ENCODE measurements at regions not wholly inside any gene's neighbourhood (a gene's known extent, or its start where the extent isn't known, plus 50 kb on each side); places are given as distances from the start of the nearest gene placed in this dataset.
"Not testable (repeated sequence)": the region's sequence is repeated elsewhere in the genome, so short reads cannot be mapped to it uniquely, and the experiment has no call there.

DNA sequence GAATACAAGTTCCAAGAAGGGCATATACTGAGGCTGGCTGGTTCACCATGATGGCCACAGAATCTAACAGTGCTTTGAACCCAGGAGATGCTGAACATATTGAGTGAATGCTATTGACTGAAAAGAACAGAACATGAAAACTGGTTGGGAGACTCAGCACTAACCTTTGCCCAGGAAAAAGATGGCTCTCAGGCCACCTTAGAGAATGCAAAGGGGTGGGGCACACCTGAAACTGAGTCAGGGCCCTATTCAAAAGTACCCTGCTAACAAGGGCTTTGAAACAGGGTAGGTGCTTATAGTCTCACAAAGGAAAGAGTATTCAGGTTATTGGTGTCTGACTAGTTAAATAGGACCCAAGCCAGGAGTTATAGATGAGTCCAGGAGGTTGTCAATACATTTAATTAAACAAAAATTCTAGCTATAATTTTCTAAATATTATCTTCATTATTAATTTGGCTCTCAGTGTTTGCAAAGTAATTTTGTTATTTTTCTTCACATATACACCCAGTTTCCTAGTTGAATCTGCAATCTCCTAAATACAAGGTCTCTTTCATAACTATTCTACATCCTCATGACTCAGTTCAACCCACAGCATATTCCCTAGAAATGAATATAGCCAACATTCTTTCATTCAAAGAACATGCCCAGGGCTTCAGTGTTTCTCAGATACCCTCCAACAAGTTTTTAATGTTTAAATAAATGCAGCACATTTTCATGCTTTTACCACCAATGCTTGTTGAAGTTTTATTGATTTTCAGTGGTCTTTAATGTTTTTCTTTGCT is 144.2 kb upstream of the RAPGEF2 start:
- no peaks in the 10 kb centered on the region for H3K27me3 ChIP-seq (ENCODE audit: low read depth, low read length)
- no peak overlapping the region for H3K4me3 ChIP-seq (ENCODE audit: low read depth in 1 of 2, low read length in 2 of 2)
- no peaks in the 10 kb centered on the region for H3K4me1 ChIP-seq (ENCODE audit: control insufficient read depth in 1 of 2, insufficient read depth in 2 of 2, low read length in 2 of 2)
- H3K36me3 ChIP-seq (ENCODE audit: control insufficient read depth in 1 of 2, insufficient read depth in 2 of 2, low read length in 2 of 2): no peaks in the 10 kb centered on the region
- no peak overlapping the region for H3K27ac ChIP-seq (ENCODE audit: low read length)
- no peaks in the 10 kb centered on the region for H3K9me3 ChIP-seq (ENCODE audit: control insufficient read depth in 1 of 2, low read length in 2 of 2)

- Histone ChIP-seq H3K36me3 (ENCODE audit: control insufficient read depth in 1 of 2, insufficient read depth in 2 of 2, low read length in 2 of 2) (no peaks in the 10 kb centered on the region), H3K9me3 (ENCODE audit: control insufficient read depth in 1 of 2, low read length in 2 of 2) (no peaks in the 10 kb centered on the region), H3K27me3 (ENCODE audit: low read depth, low read length) (no peaks in the 10 kb centered on the region), H3K4me1 (ENCODE audit: control insufficient read depth in 1 of 2, insufficient read depth in 2 of 2, low read length in 2 of 2) (no peaks in the 10 kb centered on the region), H3K27ac (ENCODE audit: low read length) (no peak overlapping the region), H3K4me3 (ENCODE audit: low read depth in 1 of 2, low read length in 2 of 2) (no peak overlapping the region)
Measured at GRCh38 chr4:158962393-158962792, 140.5 kb upstream of the RAPGEF2 start.

DNA sequence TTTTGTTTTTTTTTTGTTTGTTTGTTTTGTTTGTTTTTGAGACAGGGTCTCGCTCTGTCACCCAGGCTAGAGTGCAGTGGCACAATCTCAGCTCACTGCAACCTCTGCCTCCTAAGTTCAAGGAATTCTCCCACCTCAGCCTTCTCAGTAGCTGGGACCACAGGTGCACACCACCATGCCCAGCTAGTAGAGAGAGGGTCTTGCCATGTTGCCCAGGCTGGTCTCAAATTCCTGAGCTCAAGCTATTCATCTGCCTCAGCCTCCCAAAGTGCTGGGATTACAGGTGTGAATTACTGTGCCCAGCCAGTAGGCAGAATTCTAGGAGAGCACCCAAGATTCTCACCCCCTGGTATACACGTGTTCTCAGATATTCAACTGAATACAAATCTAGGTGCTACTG is 139.6 kb upstream of the RAPGEF2 start:
- H3K27me3 ChIP-seq (ENCODE audit: low read depth, low read length); H3K4me3 ChIP-seq (ENCODE audit: low read depth in 1 of 2, low read length in 2 of 2); H3K9me3 ChIP-seq (ENCODE audit: control insufficient read depth in 1 of 2, low read length in 2 of 2); H3K36me3 ChIP-seq (ENCODE audit: control insufficient read depth in 1 of 2, insufficient read depth in 2 of 2, low read length in 2 of 2); H3K27ac ChIP-seq (ENCODE audit: low read length); H3K4me1 ChIP-seq (ENCODE audit: control insufficient read depth in 1 of 2, insufficient read depth in 2 of 2, low read length in 2 of 2): not testable (repeated sequence)

- no peaks in the 10 kb centered on the region for H3K4me1 ChIP-seq (ENCODE audit: control insufficient read depth in 1 of 2, insufficient read depth in 2 of 2, low read length in 2 of 2)
- H3K27ac ChIP-seq (ENCODE audit: low read length): no peak overlapping the region
- H3K27me3 ChIP-seq (ENCODE audit: low read depth, low read length): no peaks in the 10 kb centered on the region
- no peak overlapping the region for H3K4me3 ChIP-seq (ENCODE audit: low read depth in 1 of 2, low read length in 2 of 2)
- H3K36me3 ChIP-seq (ENCODE audit: control insufficient read depth in 1 of 2, insufficient read depth in 2 of 2, low read length in 2 of 2): no peaks in the 10 kb centered on the region
- no peaks in the 10 kb centered on the region for H3K9me3 ChIP-seq (ENCODE audit: control insufficient read depth in 1 of 2, low read length in 2 of 2)
Measured at GRCh38 chr4:158964114-158964727, 138.7 kb upstream of the RAPGEF2 start.

- H3K27me3 ChIP-seq (ENCODE audit: low read depth, low read length): no peaks in the 10 kb centered on the region
- no peaks in the 10 kb centered on the region for H3K4me1 ChIP-seq (ENCODE audit: control insufficient read depth in 1 of 2, insufficient read depth in 2 of 2, low read length in 2 of 2)
Measured at GRCh38 chr4:158964728-158965124, 138.2 kb upstream of the RAPGEF2 start.

DNA sequence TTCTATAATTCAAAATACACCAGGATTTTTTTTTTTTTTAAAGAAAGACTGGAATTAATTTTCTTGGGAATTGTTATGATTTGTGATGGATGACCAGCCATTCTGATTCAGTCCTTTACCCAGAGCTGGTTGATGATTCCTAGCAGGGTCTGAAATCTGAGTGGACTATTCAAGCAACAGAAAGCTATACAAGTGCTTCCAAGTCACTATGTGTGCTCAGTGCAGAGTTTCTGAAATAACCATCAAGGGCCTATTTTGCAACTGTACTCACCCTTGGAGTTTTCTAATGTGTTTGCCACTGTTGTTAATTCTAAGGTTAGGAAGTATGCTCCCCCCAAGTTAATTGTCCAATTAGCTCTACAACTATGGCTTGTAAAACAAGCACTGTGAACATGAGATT is 137.7 kb upstream of the RAPGEF2 start:
- no peak overlapping the region for H3K4me3 ChIP-seq (ENCODE audit: low read depth in 1 of 2, low read length in 2 of 2)
- no peak overlapping the region for H3K27ac ChIP-seq (ENCODE audit: low read length)
- no peaks in the 10 kb centered on the region for H3K9me3 ChIP-seq (ENCODE audit: control insufficient read depth in 1 of 2, low read length in 2 of 2)
- no peaks in the 10 kb centered on the region for H3K36me3 ChIP-seq (ENCODE audit: control insufficient read depth in 1 of 2, insufficient read depth in 2 of 2, low read length in 2 of 2)
- H3K27me3 ChIP-seq (ENCODE audit: low read depth, low read length): no peaks in the 10 kb centered on the region
- H3K4me1 ChIP-seq (ENCODE audit: control insufficient read depth in 1 of 2, insufficient read depth in 2 of 2, low read length in 2 of 2): no peaks in the 10 kb centered on the region

More at GRCh38 chr4:158964728-158965124, 138.2 kb upstream of the RAPGEF2 start:
- H3K9me3 ChIP-seq (ENCODE audit: control insufficient read depth in 1 of 2, low read length in 2 of 2): no peaks in the 10 kb centered on the region
- no peak overlapping the region for H3K4me3 ChIP-seq (ENCODE audit: low read depth in 1 of 2, low read length in 2 of 2)
- no peaks in the 10 kb centered on the region for H3K36me3 ChIP-seq (ENCODE audit: control insufficient read depth in 1 of 2, insufficient read depth in 2 of 2, low read length in 2 of 2)
- no peak overlapping the region for H3K27ac ChIP-seq (ENCODE audit: low read length)

GRCh38 chr4:158966091-158966490 is 136.8 kb upstream of the RAPGEF2 start:
- no peaks in the 10 kb centered on the region for H3K4me1 ChIP-seq (ENCODE audit: control insufficient read depth in 1 of 2, insufficient read depth in 2 of 2, low read length in 2 of 2)
- no peak overlapping the region for H3K4me3 ChIP-seq (ENCODE audit: low read depth in 1 of 2, low read length in 2 of 2)
- no peaks in the 10 kb centered on the region for H3K9me3 ChIP-seq (ENCODE audit: control insufficient read depth in 1 of 2, low read length in 2 of 2)
- no peak overlapping the region for H3K27ac ChIP-seq (ENCODE audit: low read length)
- H3K36me3 ChIP-seq (ENCODE audit: control insufficient read depth in 1 of 2, insufficient read depth in 2 of 2, low read length in 2 of 2): no peaks in the 10 kb centered on the region
- H3K27me3 ChIP-seq (ENCODE audit: low read depth, low read length): no peaks in the 10 kb centered on the region

- no peak overlapping the region for H3K4me3 ChIP-seq (ENCODE audit: low read depth in 1 of 2, low read length in 2 of 2)
- H3K27ac ChIP-seq (ENCODE audit: low read length): no peak overlapping the region
- no peaks in the 10 kb centered on the region for H3K9me3 ChIP-seq (ENCODE audit: control insufficient read depth in 1 of 2, low read length in 2 of 2)
- H3K36me3 ChIP-seq (ENCODE audit: control insufficient read depth in 1 of 2, insufficient read depth in 2 of 2, low read length in 2 of 2): no peaks in the 10 kb centered on the region
- H3K4me1 ChIP-seq (ENCODE audit: control insufficient read depth in 1 of 2, insufficient read depth in 2 of 2, low read length in 2 of 2): no peaks in the 10 kb centered on the region
- no peaks in the 10 kb centered on the region for H3K27me3 ChIP-seq (ENCODE audit: low read depth, low read length)
Measured at GRCh38 chr4:158968961-158969360, 133.9 kb upstream of the RAPGEF2 start.

DNA sequence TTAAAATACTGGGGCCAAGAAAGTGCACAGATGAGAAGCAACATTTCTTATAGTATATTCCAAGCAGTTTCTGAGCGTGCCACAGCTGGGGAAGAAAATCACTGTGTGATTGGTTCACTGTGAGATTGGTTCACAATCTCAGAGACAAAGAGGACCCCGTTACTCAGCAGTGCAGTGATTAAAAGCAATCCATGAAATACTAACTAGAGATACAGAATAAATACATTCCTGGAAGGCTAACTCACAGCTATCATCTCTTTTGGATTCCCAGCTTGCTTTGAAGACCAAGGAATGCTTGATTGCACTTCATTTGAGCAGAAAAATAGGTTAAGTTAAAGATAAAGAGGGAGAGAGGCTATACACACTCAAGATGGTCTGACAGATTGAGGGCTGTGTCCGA is 132.1 kb upstream of the RAPGEF2 start:
- no peaks in the 10 kb centered on the region for H3K4me1 ChIP-seq (ENCODE audit: control insufficient read depth in 1 of 2, insufficient read depth in 2 of 2, low read length in 2 of 2)
- H3K27me3 ChIP-seq (ENCODE audit: low read depth, low read length): no peaks in the 10 kb centered on the region
- no peak overlapping the region for H3K4me3 ChIP-seq (ENCODE audit: low read depth in 1 of 2, low read length in 2 of 2)
- H3K27ac ChIP-seq (ENCODE audit: low read length): no peak overlapping the region
- no peaks in the 10 kb centered on the region for H3K36me3 ChIP-seq (ENCODE audit: control insufficient read depth in 1 of 2, insufficient read depth in 2 of 2, low read length in 2 of 2)
- H3K9me3 ChIP-seq (ENCODE audit: control insufficient read depth in 1 of 2, low read length in 2 of 2): no peaks in the 10 kb centered on the region

GRCh38 chr4:158974438-158974837 is 128.4 kb upstream of the RAPGEF2 start:
- H3K27me3 ChIP-seq (ENCODE audit: low read depth, low read length); H3K9me3 ChIP-seq (ENCODE audit: control insufficient read depth in 1 of 2, low read length in 2 of 2); H3K4me3 ChIP-seq (ENCODE audit: low read depth in 1 of 2, low read length in 2 of 2); H3K4me1 ChIP-seq (ENCODE audit: control insufficient read depth in 1 of 2, insufficient read depth in 2 of 2, low read length in 2 of 2); H3K36me3 ChIP-seq (ENCODE audit: control insufficient read depth in 1 of 2, insufficient read depth in 2 of 2, low read length in 2 of 2); H3K27ac ChIP-seq (ENCODE audit: low read length): not testable (repeated sequence)

DNA sequence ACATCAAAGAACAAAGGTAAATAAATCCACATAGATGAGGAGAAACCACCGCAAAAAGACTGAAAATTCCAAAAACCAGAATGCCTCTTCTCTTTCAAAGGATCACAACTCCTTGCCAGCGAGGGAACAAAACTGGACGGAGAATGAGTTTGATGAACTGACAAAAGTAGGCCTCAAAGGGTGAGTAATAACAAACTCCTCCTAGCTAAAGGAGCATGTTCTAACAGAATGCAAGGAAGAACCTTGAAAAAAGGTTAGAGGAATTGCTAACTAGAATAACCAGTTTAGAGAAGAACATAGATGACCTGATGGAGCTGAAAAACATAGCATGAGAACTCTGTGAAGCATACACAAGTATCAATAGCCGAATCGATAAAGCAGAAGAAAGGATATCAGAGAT is 122.2 kb upstream of the RAPGEF2 start:
- H3K9me3 ChIP-seq (ENCODE audit: control insufficient read depth in 1 of 2, low read length in 2 of 2); H3K36me3 ChIP-seq (ENCODE audit: control insufficient read depth in 1 of 2, insufficient read depth in 2 of 2, low read length in 2 of 2); H3K27me3 ChIP-seq (ENCODE audit: low read depth, low read length); H3K4me3 ChIP-seq (ENCODE audit: low read depth in 1 of 2, low read length in 2 of 2); H3K4me1 ChIP-seq (ENCODE audit: control insufficient read depth in 1 of 2, insufficient read depth in 2 of 2, low read length in 2 of 2); H3K27ac ChIP-seq (ENCODE audit: low read length): not testable (repeated sequence)
